ENCODE measurements at regions not wholly inside any gene's neighbourhood (a gene's known extent, or its start where the extent isn't known, plus 50 kb on each side); places are given as distances from the start of the nearest gene placed in this dataset.

DNA sequence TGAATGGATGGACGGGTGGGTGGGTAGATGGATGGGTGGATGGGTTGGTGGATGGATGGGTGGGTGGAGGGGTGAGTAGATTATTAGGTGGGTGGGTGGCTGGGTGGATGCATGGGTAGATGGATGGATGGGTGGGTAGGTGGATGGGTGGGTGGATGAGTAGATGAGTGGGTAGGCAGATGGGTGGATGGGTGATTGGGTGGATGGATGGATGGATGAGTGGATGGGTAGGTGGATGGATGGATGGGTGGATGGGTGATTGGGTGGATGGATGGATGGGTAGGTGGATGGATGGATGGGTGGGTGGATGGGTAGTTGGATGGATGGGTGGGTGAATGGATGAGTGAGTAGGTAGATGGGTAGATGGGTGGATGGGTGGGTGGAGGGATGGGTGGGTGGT, 59.6 kb upstream of the ADGRA1 start:
- TF ChIP-seq POLR2AphosphoS5 (IDR thresholded peaks at IDR 0.05; ENCODE audit: borderline replicate concordance, low read depth, low read length) (no peak), EZH2 (IDR thresholded peaks at IDR 0.05) (no peak), FOXP2 (optimal IDR thresholded peaks at IDR 0.05; ENCODE audit: control extremely low read depth, extremely low read length, insufficient read depth) (no peak)

Measured in SK-N-MC (cell line).